HL-60/S4 treated with phorbol 12-myristate 13-acetate at 8.2 ng/mL for 4 days and 3 days (cell line): ENCODE measurements at regions not wholly inside any gene's neighbourhood (a gene's known extent, or its start where the extent isn't known, plus 50 kb on each side); places are given as distances from the start of the nearest gene placed in this dataset.
"Not testable (repeated sequence)": the region's sequence is repeated elsewhere in the genome, so short reads cannot be mapped to it uniquely, and the experiment has no call there.

Experiments
- in situ Hi-C: fragments of 300-500 bp; cut with MboI; formaldehyde crosslinking; loops from 2 replicates; pipeline ENCODE4 v1.15.0; 2022; ENCODE audit warnings: low sequenced_read_pairs

DNA sequence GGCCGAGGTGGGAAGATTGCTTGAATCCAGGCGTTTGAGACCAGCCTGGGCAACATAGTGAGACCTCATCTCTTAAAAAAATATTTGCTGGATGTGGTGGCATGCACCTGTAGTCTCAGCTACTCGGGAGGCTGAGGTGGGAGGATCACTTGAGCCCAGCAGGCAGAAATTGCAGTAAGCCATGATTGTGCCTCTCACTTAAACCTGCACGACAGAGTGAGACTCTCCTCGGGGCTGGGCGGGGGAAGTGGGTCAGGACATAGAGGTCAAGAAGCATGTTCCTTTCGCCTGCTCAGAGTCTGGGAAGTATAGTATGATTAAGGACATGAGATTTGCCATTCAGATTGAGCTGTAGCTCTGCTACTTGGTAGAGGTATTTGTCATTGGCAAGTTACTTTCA lies 52.3 kb downstream of the SEPTIN7 start:
- in situ Hi-C loops = not testable (repeated sequence)

DNA sequence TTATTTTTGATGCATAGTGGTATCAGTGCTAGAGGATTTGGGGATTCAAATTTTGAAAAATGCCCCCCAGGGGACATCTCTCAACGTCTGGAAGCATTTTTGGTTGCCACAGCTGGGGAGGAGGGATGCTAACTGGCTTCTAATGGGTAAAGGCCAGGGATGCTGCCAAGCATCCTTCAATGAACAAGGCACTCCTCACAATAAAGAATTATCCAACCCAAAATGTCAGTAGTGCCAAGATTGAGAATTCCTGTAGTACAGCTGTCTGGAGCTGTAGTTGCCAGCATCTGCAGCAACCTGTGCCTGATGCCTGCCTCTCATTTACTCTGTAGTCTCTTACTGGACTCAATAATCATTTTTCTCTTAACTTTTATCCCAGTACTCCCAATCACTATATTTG lies 53.5 kb downstream of the SEPTIN7 start:
- in situ Hi-C loops = no loop called here

GRCh38 chr7:35856175-35856574 lies 55.3 kb downstream of the SEPTIN7 start:
- in situ Hi-C loops = no loop called here

DNA sequence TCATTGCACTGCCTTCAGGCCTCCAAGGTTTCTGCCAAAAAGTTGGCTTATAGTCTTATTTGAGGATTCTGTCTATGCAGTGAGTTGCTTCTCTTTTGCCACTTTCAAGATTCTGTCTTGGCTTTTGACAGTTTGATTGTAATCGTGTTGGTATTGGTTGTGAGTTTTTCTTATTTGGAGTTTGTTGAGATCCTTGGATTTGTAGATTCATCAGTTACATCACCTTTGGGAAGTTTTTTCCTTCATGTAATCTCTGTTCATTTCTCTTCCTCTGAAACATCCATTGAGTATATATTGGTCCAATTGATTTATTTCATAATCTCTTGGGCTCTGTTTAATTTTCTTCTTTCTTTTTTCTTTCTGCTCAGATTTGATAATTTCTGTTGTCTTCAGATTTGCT lies 59.8 kb downstream of the SEPTIN7 start:
- in situ Hi-C loops = no loop called here

DNA sequence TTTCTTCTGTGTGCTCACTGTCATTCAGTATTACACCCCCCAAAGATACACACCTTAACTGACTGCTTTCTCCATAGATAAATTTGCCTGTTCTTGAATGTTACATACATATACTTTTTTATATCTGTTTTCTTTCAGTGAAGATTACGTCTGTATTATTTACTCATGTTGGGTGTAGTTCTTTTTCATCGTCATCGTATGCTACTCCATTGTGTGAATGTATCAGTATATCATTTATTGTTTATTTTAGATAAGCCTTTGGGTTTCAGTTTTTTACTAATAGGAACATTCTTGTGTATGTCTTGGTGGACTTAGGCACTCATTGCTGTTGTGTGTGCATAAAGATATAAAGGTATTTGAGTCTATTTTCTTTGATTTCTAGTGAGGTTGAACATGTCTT lies 64.4 kb downstream of the SEPTIN7 start:
- in situ Hi-C loops = no loop called here

DNA sequence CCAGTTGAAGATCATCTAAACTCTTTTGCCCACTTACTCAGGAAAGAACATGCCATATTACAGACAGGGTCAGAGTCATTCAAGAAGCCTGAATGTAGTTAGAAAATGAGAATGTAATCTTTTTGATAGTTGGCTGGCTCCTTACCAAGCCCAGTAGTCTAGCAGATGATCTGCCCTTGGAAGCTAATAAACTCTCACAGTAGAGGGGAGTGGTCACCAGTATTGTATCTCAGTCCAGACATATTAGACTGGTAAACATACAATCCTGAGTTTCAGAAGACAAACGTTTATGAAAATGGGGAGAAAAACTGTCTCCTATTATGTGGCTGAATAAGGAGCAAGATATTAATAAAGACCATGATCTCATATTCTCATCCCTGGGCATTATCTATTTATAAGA lies 65.3 kb downstream of the SEPTIN7 start:
- in situ Hi-C loops = no loop called here

GRCh38 chr7:35869117-35869516 lies 68.3 kb downstream of the SEPTIN7 start:
- in situ Hi-C loops = not testable (repeated sequence)

DNA sequence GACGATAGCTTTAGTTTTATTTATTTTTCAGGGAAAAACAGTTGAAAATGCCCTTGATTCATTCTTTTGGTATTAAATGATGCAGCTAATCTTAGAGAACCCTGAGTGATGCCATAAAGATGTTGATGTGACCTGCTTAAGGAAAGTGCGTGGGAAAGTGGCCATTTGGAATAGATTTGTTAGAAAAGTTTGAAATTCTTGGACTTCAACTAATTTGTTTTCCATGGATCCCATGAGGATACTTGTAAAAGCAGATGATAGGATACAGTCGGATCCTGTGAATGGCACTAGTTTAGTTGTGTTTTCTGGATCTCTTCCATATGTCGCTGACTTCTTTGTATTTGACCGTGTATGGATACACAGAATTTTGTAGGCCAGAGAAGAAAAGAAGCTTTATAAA lies 69.0 kb downstream of the SEPTIN7 start:
- in situ Hi-C loops = no loop called here

DNA sequence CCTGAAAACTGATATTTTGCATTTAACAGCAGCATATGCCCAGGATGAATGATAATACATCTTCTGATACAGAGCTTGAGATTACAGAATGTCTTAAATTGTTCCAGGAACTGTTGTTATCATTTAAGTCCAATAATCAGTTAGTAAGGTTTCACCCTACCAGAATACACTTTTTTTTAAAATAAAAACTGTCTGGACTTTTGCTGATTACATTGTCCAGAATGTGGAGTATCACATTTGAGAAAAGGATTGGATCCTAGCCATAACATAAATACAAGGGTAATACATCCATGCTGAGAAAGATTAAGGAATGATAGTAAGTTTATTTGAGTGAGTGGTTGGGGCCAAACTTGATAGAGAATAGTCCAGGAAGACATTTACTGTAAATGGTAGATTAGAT lies 71.0 kb downstream of the SEPTIN7 start:
- in situ Hi-C loops = no loop called here

GRCh38 chr7:35874886-35875285 lies 74.0 kb downstream of the SEPTIN7 start:
- in situ Hi-C loops = loop anchor here (25.0 kb wide), 1 partner anchor 163 kb away; no protein-coding TSS in a partner anchor

GRCh38 chr7:35875292-35875691 lies 74.4 kb downstream of the SEPTIN7 start:
- in situ Hi-C loops = loop anchor here (25.0 kb wide), 1 partner anchor 163 kb away; no protein-coding TSS in a partner anchor

DNA sequence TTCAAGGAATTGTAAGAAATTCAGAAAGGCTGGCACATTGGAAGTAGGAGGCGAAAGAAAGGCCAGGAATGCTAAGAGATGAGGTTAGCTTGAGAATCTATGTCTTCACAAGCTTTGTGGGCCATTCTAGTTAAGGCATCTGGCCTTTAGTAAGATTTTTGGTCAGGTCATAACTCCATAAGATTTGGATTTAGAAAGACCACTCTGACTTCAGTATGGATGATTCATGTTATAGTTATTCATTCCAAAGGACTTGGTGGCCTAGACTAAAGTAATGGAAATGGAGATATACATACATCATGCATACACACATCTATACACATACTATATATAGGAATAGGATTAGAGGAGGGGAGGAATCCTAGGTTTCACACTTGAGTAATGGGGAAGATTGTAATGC lies 77.5 kb downstream of the SEPTIN7 start:
- in situ Hi-C loops = loop anchor here (25.0 kb wide), 1 partner anchor 166 kb away; no protein-coding TSS in a partner anchor

GRCh38 chr7:35887430-35887829 lies 86.6 kb downstream of the SEPTIN7 start:
- in situ Hi-C loops = loop anchor here (25.0 kb wide), 1 partner anchor 175 kb away; no protein-coding TSS in a partner anchor

DNA sequence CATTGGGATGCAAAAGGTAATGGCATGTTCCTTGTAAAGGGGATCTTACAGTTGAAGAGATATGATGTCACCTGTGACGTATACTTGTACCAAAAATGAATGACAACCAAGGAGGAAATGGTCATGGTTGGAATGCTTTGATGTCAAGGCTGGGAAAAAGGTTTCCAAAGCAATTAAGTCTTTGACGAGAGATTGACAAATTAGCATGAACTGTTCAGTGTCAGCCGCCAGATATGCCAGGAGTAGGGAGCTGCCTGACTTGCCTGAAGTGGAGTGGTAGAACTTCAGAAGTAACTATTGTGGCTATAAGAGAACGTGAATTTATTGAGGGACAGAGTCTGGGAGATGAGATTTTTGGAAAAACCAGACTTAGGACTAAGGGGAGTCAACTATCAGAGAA lies 88.1 kb downstream of the SEPTIN7 start:
- in situ Hi-C loops = loop anchor here (25.0 kb wide), 1 partner anchor 177 kb away; no protein-coding TSS in a partner anchor

DNA sequence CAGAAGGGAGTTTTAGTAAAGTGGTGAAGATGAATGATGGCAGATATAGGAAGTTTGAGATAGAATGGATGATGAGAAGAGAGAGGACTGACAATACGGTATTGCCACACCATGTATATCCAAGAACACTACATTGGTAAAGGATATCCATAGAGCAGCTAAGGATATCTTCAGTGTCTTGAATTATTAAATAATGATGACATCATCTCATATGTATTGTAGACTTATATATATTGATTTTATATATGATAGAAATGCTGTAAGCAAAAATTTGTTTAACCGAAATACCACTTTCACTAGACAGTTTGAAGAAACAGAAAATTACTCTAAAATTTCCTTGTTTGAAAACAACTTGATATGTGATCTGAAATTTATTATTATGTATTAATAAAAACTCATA lies 89.0 kb downstream of the SEPTIN7 start:
- in situ Hi-C loops = loop anchor here (25.0 kb wide), 1 partner anchor 178 kb away; no protein-coding TSS in a partner anchor

DNA sequence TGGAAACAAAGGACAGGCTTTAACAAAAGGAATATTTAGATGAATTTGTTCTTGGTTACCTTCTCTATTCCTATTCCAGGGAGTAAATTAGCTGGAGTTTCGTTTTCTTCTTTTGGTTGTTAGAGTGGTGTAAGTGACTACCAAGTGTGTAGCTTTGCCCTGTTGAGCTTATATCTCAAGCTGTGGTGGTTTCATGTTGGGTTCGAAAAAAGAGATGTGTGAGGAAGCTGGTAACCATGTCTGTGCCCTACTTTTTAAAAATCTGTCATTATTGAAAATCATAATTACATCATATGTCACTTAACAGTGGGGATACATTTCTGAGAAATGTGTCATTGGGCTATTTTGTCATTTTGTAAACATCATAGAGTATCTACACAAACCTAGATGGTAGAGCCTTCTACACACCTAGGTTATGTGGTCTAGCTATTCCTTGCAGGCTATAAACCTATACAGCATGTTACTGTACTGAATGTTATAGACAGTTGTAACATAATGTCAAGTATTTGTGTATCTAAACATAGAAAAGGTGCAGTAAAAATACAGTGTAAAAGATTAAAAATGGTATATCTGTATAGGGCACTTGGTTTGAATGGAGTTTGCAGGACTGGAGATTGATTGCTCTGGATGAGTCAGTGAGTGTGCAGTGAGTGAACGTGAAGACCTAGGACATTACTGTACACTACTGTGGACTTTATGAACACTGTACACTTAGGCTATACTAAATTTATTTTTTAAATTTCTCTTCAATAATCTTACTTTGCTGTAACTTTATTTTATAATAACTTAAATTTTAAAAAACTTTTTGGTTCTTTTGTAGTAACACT lies 90.4 kb downstream of the SEPTIN7 start:
- in situ Hi-C loops = loop anchor here (25.0 kb wide), 1 partner anchor 179 kb away; no protein-coding TSS in a partner anchor

DNA sequence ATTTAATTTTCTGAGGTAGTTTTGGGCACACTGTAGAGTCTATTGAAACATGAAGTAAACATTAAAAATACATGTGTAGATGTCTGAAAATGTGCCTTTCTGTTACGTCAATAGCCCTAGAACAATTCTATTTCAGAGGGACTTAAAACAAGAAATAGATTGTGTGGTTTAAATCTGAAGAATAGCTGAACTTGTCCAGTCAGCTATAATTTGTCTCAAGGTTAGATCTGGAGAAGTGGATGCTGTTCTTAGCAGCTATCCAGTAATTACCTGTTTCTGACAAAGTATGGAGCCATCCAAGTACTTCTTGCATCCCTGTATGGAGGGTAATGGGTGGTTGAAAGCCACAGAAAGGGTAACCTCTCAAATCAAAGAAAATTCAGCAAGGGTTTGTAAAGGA lies 92.8 kb downstream of the SEPTIN7 start:
- in situ Hi-C loops = loop anchor here (25.0 kb wide), 1 partner anchor 181 kb away; no protein-coding TSS in a partner anchor

DNA sequence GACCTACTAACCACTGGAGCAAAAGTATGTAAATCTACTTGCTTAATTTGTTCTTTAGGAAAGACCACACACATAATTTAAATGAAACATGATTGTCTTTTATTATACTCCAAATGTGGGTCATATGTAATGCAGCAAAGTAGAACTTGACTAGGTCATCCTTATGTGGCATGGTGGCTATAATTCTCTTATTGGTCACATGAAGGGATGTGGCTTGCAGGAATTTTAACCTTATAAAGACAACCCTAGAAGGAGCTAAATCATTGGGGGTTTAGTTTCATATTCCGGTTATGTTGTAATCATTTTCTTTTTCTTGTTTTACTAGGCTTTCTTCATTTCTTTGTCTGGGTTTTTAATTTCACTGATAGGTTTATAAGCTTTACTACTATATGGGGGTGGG lies 93.9 kb downstream of the SEPTIN7 start:
- in situ Hi-C loops = loop anchor here (25.0 kb wide), 1 partner anchor 182 kb away; no protein-coding TSS in a partner anchor

- in situ Hi-C loops = no loop called here
Observed at GRCh38 chr7:35900651-35901050, 99.8 kb downstream of the SEPTIN7 start.

GRCh38 chr7:35905555-35905954 lies 104.7 kb downstream of the SEPTIN7 start:
- in situ Hi-C loops = no loop called here

DNA sequence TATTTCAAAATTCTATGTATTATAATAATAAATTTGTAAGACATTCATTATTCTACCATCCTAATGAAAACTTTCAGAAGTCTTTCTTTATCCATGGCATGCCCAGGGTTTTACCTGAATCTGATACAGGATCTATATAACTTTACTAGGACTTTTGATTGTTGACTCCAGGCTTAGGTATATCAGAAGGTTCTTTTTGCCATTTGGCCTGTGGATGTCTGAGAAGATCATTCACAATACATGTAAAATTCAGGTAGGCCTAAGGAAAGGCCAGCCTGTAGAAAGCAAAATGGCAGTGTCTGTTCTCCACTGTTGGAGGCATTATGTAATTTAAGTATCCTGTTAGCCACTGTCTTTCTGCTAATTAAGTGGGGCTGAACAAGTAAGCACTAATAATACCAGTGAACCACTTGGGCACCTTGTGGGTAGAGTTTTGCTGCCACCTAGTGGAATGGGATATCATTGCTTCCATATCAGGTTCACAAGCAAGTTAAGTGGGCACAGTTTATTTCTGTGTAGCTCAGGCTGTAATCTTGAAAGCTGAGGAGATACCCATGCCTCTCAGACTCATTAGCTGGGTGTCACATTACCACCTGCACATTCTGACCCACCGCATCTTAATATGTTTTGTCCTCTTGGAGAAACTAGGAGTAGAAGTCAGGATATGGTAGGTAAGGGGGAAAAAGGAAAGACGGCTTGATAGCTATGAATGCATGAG lies 105.5 kb downstream of the SEPTIN7 start:
- in situ Hi-C loops = no loop called here
